ENCODE measurements at regions not wholly inside any gene's neighbourhood (a gene's known extent, or its start where the extent isn't known, plus 50 kb on each side); places are given as distances from the start of the nearest gene placed in this dataset.
"Not testable (repeated sequence)": the region's sequence is repeated elsewhere in the genome, so short reads cannot be mapped to it uniquely, and the experiment has no call there.

DNA sequence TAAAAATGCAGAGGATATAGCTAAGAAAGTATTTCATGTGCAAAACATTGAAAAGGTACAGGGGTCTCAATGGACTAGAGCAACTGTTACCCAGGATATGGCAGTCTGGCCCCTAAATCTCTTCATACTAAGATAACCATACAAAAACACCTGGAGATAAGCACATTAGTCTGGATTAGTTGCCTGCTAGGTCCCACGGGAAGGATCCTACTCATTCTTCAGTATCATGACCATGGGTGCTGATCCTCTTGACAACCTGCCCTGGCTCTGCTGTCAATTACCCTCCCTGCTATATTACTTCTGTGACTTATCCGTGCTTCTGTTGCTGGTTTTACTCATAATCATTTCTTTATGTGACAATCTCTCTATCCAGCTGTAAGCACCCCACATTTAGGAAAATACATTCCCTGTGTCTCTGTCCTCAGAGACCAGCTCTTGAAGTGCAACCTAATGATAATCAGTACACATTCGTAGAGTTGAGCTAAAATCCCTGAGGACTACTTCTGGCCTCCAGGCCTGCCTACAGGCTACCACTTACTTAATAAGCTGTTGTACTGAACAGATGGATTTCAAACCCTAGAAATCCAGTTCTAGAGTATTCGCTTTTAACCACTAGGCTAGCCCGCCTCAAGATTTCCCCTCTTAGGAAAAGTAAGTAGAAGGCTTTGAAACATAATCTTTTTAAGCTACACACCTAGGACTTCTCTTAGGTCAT lies 190.5 kb upstream of the OR13F1 start:
- ATAC-seq = no peak
- in situ Hi-C loops (cut with MboI; ENCODE audit: low sequenced_read_pairs in 4 of 4) = no loop called here
- no peaks in the 10 kb centered on the region for H3K9me3 ChIP-seq

GRCh38 chr9:104316201-104317009 lies 187.7 kb upstream of the OR13F1 start:
- intact Hi-C loops (cut with DNase I; ENCODE audit: low total_unique reads); H3K4me1 ChIP-seq; ATAC-seq; H3K4me3 ChIP-seq; H3K27ac ChIP-seq; H3K36me3 ChIP-seq; DNase-seq; H3K27me3 ChIP-seq; H3K9me3 ChIP-seq; in situ Hi-C loops (cut with MboI; ENCODE audit: low sequenced_read_pairs in 4 of 4): not testable (repeated sequence)

More for the DNA sequence above, 190.5 kb upstream of the OR13F1 start:
- Histone ChIP-seq H3K27me3 (no peaks in the 10 kb centered on the region), H3K27ac (no peak overlapping the region), H3K36me3 (no peaks in the 10 kb centered on the region), H3K4me3 (no peak overlapping the region), H3K4me1 (no peaks in the 10 kb centered on the region)
- intact Hi-C loops (cut with DNase I; ENCODE audit: low total_unique reads) = no loop called here
- TF ChIP-seq CTCF (IDR thresholded peaks at IDR 0.05 in 4 of 5, conservative IDR thresholded peaks at IDR 0.05 in 1 of 5) (no peak), POLR2A (IDR thresholded peaks at IDR 0.05) (no peak)
- DNase-seq = no peak

- no peak for DNase-seq
- Histone ChIP-seq H3K9me3 (no peaks in the 10 kb centered on the region), H3K36me3 (no peaks in the 10 kb centered on the region), H3K4me1 (no peaks in the 10 kb centered on the region), H3K27me3 (no peaks in the 10 kb centered on the region), H3K27ac (no peak overlapping the region), H3K4me3 (no peak overlapping the region)
- intact Hi-C loops (cut with DNase I; ENCODE audit: low total_unique reads) = no loop called here
- no peak for ATAC-seq
- TF ChIP-seq POLR2A (IDR thresholded peaks at IDR 0.05) (no peak), CTCF (IDR thresholded peaks at IDR 0.05 in 4 of 5, conservative IDR thresholded peaks at IDR 0.05 in 1 of 5) (no peak)
- in situ Hi-C loops (cut with MboI; ENCODE audit: low sequenced_read_pairs in 4 of 4) = no loop called here
Observed at GRCh38 chr9:104319198-104319597, 184.9 kb upstream of the OR13F1 start.

- DNase-seq (no peak), ATAC-seq (no peak)
- H3K4me3 ChIP-seq = no peak overlapping the region
- in situ Hi-C loops (cut with MboI; ENCODE audit: low sequenced_read_pairs in 4 of 4) (no loop called here), intact Hi-C loops (cut with DNase I; ENCODE audit: low total_unique reads) (no loop called here)
- no peak for TF ChIP-seq POLR2A (IDR thresholded peaks at IDR 0.05)
- no peak for TF ChIP-seq CTCF (IDR thresholded peaks at IDR 0.05 in 4 of 5, conservative IDR thresholded peaks at IDR 0.05 in 1 of 5)
- H3K27ac ChIP-seq = no peak overlapping the region
- no peaks in the 10 kb centered on the region for H3K9me3 ChIP-seq
- no peaks in the 10 kb centered on the region for H3K27me3 ChIP-seq
- no peaks in the 10 kb centered on the region for H3K36me3 ChIP-seq
- no peaks in the 10 kb centered on the region for H3K4me1 ChIP-seq
Observed at GRCh38 chr9:104319685-104320084, 184.4 kb upstream of the OR13F1 start.

DNA sequence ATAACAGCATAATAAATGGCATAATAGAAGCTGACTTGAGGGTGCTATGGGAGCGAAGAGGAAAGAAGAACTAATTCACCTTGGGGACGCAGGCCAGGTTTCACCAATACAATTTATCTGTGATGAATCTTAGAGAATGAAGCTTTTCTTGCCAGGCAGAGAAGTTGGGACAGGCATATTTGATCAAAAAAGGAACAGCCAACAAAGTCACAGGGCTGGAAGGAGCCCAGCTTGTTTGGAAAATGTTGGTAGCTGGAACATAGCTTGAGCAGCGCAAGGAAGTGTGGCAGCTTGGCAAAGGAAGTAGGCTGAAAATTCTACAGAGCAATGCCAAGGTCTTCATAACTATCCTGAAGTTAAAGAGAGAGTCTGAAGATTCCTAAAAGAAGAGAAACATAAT lies 181.5 kb upstream of the OR13F1 start:
- in situ Hi-C loops (cut with MboI; ENCODE audit: low sequenced_read_pairs in 4 of 4) = no loop called here
- H3K27ac ChIP-seq = no peak overlapping the region
- intact Hi-C loops (cut with DNase I; ENCODE audit: low total_unique reads) = no loop called here
- no peak for DNase-seq
- no peaks in the 10 kb centered on the region for H3K9me3 ChIP-seq
- TF ChIP-seq POLR2A (IDR thresholded peaks at IDR 0.05) = no peak
- no peak for TF ChIP-seq CTCF (IDR thresholded peaks at IDR 0.05 in 4 of 5, conservative IDR thresholded peaks at IDR 0.05 in 1 of 5)
- no peak for ATAC-seq
- no peaks in the 10 kb centered on the region for H3K4me1 ChIP-seq
- H3K27me3 ChIP-seq = no peaks in the 10 kb centered on the region
- no peaks in the 10 kb centered on the region for H3K36me3 ChIP-seq
- H3K4me3 ChIP-seq = no peak overlapping the region

DNA sequence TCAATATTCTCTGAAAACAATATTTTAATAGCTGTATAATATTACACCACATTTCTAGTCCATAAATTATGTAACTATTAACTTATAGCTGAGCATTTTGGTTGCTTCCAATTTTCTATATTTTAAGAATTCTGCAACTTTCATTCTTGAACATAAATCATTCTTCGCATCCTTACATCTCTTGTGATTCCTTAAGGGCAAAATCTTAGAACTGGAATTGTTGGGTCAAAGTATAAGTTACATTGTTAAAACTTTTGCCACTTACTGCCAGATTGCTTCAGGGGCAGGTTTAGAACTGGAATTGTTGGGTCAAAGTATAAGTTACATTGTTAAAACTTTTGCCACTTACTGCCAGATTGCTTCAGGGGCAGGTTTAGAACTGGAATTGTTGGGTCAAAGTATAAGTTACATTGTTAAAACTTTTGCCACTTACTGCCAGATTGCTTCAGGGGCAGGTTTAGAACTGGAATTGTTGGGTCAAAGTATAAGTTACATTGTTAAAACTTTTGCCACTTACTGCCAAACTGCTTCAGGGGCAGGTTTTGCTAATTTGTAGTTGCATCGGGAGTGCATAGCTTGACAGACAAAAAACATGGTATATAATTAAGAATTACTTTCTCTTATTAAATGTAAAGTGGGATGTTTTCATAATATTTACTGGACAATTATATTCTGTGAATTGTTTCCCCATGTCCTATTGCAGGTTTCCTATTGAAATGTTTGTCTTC lies 179.9 kb upstream of the OR13F1 start:
- H3K9me3 ChIP-seq; H3K4me3 ChIP-seq; DNase-seq; intact Hi-C loops (cut with DNase I; ENCODE audit: low total_unique reads); H3K27ac ChIP-seq; H3K4me1 ChIP-seq; in situ Hi-C loops (cut with MboI; ENCODE audit: low sequenced_read_pairs in 4 of 4); H3K27me3 ChIP-seq; ATAC-seq; H3K36me3 ChIP-seq: not testable (repeated sequence)
